ENCODE measurements at regions not wholly inside any gene's neighbourhood (a gene's known extent, or its start where the extent isn't known, plus 50 kb on each side); places are given as distances from the start of the nearest gene placed in this dataset.

DNA sequence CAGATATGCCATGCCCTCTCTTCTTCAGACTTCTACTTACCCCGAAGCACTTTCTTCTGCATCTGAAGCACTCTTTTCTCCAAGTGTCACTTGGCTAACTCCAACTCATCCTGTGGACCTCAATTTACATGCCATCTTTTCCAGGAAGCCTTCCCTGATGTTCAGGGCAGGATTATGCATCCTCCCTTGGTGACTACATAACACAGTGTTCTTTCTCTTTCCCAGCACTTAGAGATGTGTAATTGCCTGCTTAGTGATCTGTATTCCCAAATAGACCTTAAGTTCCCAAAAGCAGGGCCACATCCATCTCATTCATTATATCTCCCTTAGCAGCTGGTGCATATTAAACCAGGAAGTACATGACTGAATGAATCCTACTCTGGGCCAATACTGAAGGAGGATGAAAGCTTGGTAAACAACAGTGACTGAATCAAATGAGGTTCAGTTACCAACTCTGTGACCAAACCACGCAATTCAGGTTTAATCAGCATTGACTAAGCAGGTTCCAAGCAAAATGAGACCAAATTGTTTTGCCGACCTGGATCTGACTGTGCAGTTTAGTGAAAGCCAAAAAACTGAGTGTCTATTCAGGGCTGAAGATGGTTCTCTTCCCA, 121.4 kb upstream of the TCF21 start:
- DNase-seq (ENCODE audit: low spot score) (no peak), ATAC-seq (no peak)
- Mint-ChIP-seq H3K27ac (no peak overlapping the region), H3K9me3 (no peaks in the 10 kb centered on the region), H3K36me3 (no peaks in the 10 kb centered on the region), H3K4me1 (peaks cover 11% of the 10 kb centered on the region), H3K4me3 (no peak overlapping the region), H3K27me3 (ENCODE audit: low read depth) (no peaks in the 10 kb centered on the region)
- POLR2A ChIA-PET: no interaction called here
- TF ChIP-seq, protein P1, sequence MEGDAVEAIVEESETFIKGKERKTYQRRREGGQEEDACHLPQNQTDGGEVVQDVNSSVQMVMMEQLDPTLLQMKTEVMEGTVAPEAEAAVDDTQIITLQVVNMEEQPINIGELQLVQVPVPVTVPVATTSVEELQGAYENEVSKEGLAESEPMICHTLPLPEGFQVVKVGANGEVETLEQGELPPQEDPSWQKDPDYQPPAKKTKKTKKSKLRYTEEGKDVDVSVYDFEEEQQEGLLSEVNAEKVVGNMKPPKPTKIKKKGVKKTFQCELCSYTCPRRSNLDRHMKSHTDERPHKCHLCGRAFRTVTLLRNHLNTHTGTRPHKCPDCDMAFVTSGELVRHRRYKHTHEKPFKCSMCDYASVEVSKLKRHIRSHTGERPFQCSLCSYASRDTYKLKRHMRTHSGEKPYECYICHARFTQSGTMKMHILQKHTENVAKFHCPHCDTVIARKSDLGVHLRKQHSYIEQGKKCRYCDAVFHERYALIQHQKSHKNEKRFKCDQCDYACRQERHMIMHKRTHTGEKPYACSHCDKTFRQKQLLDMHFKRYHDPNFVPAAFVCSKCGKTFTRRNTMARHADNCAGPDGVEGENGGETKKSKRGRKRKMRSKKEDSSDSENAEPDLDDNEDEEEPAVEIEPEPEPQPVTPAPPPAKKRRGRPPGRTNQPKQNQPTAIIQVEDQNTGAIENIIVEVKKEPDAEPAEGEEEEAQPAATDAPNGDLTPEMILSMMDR (IDR thresholded peaks at IDR 0.05): no peak
- TF ChIP-seq, protein P2, sequence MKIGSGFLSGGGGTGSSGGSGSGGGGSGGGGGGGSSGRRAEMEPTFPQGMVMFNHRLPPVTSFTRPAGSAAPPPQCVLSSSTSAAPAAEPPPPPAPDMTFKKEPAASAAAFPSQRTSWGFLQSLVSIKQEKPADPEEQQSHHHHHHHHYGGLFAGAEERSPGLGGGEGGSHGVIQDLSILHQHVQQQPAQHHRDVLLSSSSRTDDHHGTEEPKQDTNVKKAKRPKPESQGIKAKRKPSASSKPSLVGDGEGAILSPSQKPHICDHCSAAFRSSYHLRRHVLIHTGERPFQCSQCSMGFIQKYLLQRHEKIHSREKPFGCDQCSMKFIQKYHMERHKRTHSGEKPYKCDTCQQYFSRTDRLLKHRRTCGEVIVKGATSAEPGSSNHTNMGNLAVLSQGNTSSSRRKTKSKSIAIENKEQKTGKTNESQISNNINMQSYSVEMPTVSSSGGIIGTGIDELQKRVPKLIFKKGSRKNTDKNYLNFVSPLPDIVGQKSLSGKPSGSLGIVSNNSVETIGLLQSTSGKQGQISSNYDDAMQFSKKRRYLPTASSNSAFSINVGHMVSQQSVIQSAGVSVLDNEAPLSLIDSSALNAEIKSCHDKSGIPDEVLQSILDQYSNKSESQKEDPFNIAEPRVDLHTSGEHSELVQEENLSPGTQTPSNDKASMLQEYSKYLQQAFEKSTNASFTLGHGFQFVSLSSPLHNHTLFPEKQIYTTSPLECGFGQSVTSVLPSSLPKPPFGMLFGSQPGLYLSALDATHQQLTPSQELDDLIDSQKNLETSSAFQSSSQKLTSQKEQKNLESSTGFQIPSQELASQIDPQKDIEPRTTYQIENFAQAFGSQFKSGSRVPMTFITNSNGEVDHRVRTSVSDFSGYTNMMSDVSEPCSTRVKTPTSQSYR (CRISPR knock-in tag; IDR thresholded peaks at IDR 0.05): no peak
- no peak for TF ChIP-seq ESRRA (CRISPR knock-in tag; IDR thresholded peaks at IDR 0.05; ENCODE audit: borderline replicate concordance)
- TF ChIP-seq MYBL2 (CRISPR knock-in tag; IDR thresholded peaks at IDR 0.05): no peak
- TF ChIP-seq, protein P3, sequence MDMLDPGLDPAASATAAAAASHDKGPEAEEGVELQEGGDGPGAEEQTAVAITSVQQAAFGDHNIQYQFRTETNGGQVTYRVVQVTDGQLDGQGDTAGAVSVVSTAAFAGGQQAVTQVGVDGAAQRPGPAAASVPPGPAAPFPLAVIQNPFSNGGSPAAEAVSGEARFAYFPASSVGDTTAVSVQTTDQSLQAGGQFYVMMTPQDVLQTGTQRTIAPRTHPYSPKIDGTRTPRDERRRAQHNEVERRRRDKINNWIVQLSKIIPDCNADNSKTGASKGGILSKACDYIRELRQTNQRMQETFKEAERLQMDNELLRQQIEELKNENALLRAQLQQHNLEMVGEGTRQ (CRISPR knock-in tag; IDR thresholded peaks at IDR 0.05): no peak
- no peak for TF ChIP-seq JUN (CRISPR knock-in tag; IDR thresholded peaks at IDR 0.05)
- TF ChIP-seq, protein P4, sequence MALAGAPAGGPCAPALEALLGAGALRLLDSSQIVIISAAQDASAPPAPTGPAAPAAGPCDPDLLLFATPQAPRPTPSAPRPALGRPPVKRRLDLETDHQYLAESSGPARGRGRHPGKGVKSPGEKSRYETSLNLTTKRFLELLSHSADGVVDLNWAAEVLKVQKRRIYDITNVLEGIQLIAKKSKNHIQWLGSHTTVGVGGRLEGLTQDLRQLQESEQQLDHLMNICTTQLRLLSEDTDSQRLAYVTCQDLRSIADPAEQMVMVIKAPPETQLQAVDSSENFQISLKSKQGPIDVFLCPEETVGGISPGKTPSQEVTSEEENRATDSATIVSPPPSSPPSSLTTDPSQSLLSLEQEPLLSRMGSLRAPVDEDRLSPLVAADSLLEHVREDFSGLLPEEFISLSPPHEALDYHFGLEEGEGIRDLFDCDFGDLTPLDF (CRISPR knock-in tag; IDR thresholded peaks at IDR 0.05): no peak
- TF ChIP-seq ZNF416 (CRISPR knock-in tag; IDR thresholded peaks at IDR 0.05): no peak
- TF ChIP-seq RELA (CRISPR knock-in tag; IDR thresholded peaks at IDR 0.05; ENCODE audit: borderline replicate concordance): no peak
- TF ChIP-seq, protein P5, sequence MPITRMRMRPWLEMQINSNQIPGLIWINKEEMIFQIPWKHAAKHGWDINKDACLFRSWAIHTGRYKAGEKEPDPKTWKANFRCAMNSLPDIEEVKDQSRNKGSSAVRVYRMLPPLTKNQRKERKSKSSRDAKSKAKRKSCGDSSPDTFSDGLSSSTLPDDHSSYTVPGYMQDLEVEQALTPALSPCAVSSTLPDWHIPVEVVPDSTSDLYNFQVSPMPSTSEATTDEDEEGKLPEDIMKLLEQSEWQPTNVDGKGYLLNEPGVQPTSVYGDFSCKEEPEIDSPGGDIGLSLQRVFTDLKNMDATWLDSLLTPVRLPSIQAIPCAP (CRISPR knock-in tag; IDR thresholded peaks at IDR 0.05): no peak
- TF ChIP-seq, protein P6, sequence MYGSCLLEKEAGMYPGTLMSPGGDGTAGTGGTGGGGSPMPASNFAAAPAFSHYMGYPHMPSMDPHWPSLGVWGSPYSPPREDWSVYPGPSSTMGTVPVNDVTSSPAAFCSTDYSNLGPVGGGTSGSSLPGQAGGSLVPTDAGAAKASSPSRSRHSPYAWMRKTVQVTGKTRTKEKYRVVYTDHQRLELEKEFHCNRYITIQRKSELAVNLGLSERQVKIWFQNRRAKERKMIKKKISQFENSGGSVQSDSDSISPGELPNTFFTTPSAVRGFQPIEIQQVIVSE (CRISPR knock-in tag; IDR thresholded peaks at IDR 0.05; ENCODE audit: borderline replicate concordance): no peak
- TF ChIP-seq, protein P7, sequence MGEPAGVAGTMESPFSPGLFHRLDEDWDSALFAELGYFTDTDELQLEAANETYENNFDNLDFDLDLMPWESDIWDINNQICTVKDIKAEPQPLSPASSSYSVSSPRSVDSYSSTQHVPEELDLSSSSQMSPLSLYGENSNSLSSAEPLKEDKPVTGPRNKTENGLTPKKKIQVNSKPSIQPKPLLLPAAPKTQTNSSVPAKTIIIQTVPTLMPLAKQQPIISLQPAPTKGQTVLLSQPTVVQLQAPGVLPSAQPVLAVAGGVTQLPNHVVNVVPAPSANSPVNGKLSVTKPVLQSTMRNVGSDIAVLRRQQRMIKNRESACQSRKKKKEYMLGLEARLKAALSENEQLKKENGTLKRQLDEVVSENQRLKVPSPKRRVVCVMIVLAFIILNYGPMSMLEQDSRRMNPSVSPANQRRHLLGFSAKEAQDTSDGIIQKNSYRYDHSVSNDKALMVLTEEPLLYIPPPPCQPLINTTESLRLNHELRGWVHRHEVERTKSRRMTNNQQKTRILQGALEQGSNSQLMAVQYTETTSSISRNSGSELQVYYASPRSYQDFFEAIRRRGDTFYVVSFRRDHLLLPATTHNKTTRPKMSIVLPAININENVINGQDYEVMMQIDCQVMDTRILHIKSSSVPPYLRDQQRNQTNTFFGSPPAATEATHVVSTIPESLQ (CRISPR knock-in tag; IDR thresholded peaks at IDR 0.05): no peak
- TF ChIP-seq, protein P8, sequence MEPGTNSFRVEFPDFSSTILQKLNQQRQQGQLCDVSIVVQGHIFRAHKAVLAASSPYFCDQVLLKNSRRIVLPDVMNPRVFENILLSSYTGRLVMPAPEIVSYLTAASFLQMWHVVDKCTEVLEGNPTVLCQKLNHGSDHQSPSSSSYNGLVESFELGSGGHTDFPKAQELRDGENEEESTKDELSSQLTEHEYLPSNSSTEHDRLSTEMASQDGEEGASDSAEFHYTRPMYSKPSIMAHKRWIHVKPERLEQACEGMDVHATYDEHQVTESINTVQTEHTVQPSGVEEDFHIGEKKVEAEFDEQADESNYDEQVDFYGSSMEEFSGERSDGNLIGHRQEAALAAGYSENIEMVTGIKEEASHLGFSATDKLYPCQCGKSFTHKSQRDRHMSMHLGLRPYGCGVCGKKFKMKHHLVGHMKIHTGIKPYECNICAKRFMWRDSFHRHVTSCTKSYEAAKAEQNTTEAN (CRISPR knock-in tag; IDR thresholded peaks at IDR 0.05): no peak
- TF ChIP-seq, protein P9, sequence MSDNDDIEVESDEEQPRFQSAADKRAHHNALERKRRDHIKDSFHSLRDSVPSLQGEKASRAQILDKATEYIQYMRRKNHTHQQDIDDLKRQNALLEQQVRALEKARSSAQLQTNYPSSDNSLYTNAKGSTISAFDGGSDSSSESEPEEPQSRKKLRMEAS (CRISPR knock-in tag; IDR thresholded peaks at IDR 0.05): no peak
- TF ChIP-seq ZNF232 (CRISPR knock-in tag; IDR thresholded peaks at IDR 0.05): no peak
- TF ChIP-seq RORB (CRISPR knock-in tag; IDR thresholded peaks at IDR 0.05): no peak
- no peak for TF ChIP-seq IRF2 (CRISPR knock-in tag; IDR thresholded peaks at IDR 0.05; ENCODE audit: borderline replicate concordance, low read depth)
- TF ChIP-seq, protein P10, sequence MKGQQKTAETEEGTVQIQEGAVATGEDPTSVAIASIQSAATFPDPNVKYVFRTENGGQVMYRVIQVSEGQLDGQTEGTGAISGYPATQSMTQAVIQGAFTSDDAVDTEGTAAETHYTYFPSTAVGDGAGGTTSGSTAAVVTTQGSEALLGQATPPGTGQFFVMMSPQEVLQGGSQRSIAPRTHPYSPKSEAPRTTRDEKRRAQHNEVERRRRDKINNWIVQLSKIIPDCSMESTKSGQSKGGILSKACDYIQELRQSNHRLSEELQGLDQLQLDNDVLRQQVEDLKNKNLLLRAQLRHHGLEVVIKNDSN (CRISPR knock-in tag; IDR thresholded peaks at IDR 0.05): no peak
- CTCF ChIA-PET: no interaction called here
